GM18519 (cell line): ENCODE measurements at regions not wholly inside any gene's neighbourhood (a gene's known extent, or its start where the extent isn't known, plus 50 kb on each side); places are given as distances from the start of the nearest gene placed in this dataset.

Experiments used
- ATAC-seq: cut with Tn5 transposase; IDR thresholded peaks from one replicate; pipeline ENCODE4 v1.9.1; 2021; ENCODE audit warnings: mild to moderate bottlenecking, moderate library complexity; ENCODE audit not compliant: unreplicated experiment, low FRiP score

DNA sequence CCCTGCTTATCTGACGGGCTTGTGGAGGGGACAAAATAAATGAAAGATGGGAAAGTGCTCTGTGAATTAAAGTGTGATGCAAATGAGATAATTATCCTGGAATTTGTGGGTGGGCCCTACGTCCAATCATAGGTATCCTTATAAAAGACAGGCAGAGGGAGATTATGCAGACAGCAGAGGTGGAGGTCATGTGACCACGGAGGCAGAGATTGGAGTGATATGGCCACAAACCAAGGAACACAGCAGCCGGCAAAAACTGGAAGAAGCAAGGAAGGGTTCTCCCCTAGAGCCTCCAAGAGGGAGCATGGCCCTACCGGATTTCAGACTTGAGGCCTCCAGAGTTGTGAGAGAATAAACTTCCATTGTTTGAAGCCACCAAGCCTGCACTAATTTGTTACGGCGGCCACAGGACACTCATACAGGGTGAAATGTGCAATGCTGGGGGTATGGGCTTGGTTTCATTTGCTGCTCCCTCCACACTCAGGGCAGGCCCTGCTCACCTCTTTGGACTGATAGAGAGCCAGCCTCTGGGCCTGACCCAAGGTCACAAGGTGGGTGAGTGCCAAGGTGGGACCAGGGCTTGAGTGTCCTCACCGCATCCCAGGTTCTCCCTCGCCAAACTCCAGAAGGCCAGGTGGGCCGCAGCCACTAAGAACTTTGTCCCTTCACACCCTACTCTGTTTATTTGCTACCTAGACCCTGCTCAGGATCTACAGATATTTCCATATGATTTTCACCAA lies 149.6 kb upstream of the TNRC6C start:
- no peak for ATAC-seq

DNA sequence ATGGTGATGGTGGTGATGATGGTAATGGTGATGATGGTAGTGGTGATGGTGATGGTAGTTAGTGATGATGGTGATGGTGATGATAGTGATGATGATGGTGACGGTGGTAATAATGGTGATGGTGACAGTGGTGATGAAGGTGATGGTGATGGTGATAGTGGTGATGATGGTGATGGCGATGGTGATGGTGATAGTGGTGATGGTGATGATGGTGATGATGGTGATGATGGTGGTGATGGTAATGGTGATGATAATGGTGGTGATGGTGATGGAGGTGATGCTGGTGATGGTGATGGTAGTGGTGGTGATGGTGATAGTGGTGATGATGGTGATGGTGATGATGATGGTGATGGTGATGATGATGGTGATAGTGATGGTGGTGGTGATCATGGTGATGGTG lies 148.7 kb upstream of the TNRC6C start:
- ATAC-seq: no peak

DNA sequence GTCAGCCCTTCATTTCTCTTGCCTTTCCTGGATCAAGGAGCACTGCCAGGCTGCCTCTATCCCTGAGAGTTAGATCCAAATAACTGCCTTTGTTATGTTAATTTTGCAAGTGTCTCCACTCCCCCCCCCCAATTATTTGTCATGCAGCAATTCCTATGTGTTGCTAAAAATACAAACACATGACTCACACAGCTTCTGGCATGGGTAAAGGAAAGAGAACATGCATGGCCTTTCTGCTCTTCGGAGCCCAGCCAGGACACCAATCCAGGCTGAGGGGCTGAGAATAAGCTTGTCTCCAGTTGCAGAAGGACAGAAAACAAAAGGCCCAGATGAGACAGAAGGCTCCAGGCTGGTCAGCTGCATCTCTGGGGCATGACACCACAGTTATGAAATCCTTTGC lies 148.0 kb upstream of the TNRC6C start:
- no peak for ATAC-seq

DNA sequence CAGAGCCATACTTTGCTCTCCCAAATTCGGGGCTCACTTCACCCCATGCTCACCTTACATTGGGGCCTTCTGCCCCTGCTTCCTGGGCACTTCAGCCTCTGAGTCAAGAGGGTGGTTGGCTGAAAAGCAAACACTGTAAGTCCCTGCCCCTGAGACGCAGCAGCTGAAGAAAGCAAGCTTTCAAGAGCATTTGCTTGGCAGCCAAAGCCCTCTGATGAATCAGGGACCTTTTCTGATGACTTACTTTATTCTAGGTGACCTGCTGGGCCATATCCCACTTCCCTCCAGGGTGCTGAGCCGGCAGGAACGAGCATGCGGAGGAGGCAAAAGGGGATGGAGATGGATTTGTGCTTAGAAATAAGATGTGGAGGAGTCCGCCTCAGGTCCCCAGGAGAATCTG lies 147.0 kb upstream of the TNRC6C start:
- no peak for ATAC-seq

DNA sequence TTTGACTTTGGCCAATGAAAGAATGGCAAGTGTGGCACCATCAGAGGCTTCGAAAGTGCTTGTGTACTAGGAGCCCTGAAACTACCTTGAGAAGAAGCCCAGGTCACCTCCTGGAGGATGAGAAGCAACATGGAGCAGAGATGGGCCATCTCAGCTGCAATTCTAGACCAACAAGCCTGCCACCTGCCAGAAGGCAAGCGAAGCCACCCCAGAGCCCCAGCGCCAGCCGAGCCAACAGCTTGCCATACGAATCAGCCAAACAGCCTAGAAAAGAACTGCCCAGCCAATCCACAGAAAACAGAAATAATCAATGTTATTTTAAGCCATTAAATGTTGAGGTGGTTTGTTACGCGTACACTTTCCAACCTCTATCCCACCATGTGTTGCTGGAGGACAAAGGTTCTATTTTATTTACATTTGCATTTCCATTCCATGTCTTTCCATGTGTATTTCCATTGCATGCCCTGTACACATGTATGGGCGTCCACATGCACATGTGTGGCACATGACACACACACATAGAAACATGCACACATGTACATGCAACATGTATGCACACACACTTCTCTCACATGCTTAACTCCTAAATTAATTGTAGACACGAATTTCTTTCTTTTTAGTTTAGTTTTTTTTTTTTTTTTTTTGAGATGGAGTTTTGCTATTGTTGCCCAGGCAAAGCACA lies 144.3 kb upstream of the TNRC6C start:
- ATAC-seq: no peak

DNA sequence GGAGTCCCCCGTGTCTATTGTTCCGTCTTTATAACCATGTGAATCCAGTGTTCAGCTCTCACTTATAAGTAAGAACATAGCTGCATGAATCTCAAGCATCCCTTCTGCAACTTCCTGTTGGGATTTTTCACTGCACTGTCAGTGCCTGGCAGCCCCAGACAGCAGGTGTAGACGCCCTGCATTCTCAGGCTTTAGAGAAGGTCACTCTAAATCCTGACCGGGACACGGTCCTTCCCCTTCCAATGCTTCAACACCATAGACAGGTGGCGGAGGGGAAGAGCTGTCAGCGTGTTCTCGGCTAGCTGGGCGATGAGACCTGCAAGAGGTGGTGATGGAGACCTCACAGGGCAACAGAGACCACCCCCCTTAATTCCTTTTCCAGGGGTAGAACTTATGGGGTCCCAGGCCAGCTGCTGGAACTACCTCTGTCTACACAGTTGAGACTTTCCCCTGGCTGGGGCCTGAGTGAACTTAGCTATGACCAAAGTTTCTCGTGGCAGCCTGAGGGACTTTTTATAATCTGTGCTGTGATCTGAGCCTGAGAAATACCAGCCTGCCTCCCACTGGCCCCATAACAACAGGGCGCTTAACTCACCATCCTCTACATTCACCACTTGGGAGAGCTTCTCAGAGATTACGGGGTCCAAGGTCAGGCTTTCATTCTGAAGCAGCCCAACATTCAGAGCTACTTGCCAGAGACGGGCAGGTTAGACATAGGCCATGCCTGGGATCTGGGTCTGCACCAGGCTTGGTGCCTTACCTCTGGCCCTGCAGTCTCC lies 143.2 kb upstream of the TNRC6C start:
- no peak for ATAC-seq

DNA sequence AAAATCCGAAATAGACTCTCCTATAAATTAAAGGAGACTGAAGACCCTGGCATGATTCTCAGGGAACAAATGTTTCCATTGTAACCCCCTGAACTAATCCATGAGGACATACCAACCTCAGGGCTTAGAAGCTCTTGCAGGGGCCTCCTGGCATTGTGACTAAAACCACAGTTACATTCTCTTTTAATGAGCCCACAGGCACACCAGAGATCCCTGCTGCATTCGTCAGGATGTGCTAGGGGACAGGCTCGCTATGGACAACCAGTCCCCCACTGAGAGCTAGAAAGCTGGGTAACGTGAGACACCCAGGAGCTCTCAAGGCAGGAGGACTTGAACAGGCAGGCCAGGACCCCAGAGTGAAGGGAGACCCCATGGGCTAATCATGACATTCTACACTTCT lies 140.6 kb upstream of the TNRC6C start:
- no peak for ATAC-seq

DNA sequence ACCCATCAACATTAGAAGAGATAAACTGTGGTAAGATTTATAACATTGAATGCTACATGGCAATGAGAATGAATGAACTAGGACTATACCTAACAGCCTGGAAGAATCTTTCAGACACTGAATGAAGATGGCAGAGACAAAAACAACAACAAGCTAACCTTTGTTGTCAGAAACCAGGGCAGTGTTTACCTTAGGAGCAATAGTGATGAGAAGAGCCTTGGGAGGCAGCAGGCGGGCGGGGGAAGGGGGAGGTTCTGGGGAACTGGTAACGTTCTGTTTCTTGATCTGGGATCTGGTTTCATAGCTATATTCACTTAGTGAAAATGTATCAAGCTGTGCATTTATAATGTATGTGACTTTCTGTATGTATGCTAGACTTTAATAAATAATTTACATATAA lies 139.0 kb upstream of the TNRC6C start:
- ATAC-seq: no peak

DNA sequence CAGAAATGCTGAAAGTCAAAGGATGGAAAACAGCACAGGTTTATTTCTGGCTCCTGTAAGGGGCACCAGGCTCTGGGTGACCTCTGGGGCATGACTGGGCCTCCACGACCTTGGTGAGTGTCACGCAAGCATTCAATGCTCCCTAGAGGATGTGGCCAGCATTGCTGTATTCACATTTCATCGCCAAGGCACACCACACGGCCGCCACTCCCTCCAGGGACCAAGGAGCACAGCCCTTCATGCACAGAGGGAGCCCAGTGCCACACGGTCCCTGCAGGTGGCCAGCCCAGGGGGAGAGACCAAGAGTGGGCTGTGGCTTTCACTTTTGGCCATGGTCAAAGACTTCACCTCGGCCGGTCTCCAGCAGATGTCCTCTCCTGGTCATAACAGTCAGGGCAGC lies 137.4 kb upstream of the TNRC6C start:
- ATAC-seq: no peak

DNA sequence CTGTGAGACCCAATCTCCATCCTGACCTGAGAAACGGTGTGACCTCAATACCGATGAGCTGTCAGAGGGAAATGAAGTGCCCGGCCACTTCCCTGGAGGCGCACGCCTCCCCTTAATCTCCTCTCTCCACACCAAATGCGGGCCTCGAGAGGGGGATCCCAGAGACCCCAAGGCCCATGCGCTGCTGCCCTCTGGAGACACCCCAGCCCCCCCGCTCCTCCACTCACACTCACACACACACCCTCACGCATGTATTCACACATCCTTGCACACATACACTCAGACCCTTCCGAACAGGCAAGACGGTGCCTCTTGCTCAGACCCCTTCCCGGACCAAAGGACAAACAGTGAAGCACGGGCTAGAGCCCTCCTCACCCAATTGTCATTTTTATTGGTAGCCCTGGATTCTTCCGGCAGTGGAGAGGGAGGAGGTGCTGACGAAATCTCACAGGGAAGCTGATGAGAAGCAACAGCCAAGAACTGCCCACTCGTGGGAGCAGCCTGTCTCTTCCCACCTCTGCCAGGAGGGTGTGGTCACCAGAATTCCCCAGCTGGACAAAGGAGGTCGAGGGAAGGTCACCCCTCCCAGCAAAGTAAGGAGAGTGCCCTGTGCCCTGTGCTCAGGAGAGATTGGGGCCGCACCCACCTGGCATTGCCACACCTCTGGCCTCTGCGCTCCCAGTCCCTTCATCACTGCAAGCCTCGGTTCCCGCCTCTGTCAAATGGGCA lies 136.0 kb upstream of the TNRC6C start:
- no peak for ATAC-seq

DNA sequence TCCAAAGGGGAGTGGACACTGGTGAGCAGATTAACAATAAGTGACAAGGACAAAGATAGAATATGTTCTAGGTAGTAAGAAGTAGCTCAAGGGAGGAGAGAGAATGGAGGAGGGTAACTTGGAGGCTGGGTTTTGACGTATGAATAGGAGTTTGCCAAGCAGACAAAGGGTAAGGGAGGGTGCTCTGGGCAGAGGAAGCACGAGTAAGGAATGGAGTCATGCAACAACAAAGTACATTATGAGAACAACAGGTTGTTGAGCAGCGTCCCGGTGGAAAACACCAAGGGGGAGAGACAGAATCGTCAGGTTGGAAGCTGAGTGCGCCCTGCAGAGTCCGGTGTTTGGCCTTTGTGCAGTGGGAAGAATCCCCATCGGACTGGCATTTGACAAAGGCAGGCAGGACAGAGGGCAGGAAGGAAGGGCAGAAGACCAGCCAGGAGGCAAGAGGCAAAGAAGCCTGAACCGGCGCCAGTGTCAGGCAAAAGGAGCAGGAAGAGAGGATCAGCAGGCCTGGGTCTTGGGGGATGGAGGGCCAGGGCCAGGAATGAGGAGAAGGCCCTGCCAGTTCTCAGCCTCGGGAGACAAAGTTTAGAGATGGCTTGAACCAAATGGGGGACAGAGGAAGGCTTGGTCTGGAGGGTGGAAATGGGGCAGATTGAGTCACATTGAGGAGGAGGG lies 134.3 kb upstream of the TNRC6C start:
- ATAC-seq: no peak

DNA sequence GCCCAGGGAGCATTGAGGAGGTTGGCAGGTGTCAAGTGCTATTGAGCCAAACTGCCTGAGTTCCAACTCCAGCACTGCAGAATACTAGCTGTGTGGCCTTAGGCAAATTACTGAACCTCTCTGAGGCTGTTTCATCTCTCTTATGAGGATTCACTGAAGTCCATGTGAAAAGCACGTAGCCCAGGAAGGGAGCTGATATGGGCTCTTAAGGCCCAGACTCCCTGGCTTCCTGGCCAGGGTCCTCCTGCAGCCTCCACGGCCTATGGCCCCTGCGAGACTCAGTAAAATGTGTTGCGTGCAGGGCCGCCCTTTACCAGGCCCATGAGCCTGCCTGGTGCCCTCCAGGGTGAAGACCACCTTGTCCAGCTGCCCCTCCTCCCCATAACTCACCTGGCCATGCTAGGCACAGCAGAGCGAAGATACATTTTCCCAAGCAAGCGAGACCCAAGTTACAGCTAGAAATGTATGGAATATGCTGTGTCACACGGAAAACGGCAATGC lies 133.7 kb upstream of the TNRC6C start:
- ATAC-seq: no peak

DNA sequence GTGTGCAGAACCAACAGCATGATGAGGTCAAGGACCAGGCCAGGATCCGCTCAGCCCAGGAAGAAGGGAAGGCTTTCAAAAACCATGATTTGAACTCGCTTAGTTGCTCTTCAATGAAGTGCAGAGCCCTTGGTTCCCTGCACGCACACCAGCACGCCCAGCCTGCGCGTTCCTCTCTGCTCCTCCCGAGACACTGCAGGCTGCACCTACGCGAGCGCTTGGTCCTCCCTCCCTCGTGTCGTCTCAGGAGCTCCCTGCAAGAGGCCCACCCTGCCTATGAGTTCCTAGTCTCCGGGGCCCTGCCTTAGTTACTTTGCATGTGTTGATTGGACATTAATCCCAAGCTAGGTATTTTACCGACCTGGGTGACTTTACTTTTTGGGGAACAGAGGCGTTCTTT lies 132.9 kb upstream of the TNRC6C start:
- ATAC-seq: no peak

DNA sequence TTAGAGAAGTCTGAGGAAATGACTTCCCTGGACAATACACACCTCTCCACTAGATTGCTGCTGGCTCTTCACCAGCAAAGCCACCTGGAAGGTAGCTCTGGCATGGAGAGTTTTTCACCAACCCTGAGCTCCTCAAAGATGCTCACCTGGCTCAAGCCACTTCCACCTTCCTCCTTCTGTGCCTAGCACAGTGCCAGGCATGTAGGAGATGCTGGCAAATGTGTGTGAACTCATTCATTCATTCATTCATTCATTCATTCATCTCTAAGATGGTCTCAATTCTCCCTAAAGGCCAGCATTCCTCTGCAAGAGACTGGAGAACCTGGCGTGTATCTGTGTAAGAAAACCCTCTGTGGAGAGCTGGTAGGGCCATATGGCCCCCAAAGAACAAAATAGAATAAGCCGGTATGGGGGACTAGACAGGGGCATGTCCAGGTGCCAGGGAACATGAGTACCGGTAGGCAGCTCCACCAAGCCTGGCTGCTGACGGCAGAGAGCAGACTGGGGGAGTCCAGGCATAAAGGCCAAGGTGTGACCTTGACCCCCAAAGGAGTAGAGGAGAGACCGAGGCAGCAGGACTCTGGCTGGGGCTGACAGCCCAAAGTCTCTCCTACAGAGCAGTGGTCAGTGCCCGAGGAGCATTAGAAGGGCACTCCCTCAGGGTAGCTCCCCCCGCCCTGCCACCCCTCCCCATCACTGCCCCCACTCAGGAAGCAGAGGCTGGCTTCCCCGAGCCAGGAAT lies 132.2 kb upstream of the TNRC6C start:
- no peak for ATAC-seq

DNA sequence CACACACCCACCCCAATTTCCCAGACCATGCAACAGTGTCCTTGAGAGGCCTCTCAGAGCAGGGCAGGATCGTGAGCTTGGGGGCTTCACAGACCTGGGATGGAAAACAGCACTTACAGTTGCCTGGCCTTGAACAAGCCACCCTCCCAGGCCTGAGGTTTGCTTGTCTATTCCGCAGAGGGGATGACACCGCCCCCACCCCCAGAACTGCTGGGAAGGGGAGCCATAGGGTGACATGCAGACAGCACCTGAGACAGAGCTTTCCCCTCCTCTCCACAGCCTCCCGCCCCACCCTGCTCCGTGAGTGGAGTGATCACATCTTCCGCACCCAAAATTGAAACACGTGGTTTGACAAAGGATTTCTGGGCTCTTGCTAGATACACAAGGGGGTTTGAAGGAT lies 131.5 kb upstream of the TNRC6C start:
- no peak for ATAC-seq

DNA sequence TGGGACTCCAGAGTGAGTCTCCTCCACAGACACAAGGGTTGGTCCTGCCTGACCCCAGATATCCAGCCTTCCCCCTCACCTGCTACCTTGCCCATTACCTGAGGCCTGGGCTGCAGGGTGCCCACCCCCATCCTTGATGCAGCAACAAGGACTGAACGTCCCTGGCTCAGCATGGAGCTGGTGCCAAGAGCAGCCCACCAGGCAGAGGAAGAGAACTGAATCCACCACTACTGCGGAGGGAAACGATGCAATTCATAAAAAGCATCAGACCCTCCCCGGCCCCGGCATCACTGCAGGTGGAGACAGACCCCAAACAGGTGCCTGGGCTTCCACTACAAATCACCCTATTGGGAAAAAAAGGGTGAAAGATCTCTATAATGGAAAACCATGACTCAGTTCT lies 131.0 kb upstream of the TNRC6C start:
- no peak for ATAC-seq

DNA sequence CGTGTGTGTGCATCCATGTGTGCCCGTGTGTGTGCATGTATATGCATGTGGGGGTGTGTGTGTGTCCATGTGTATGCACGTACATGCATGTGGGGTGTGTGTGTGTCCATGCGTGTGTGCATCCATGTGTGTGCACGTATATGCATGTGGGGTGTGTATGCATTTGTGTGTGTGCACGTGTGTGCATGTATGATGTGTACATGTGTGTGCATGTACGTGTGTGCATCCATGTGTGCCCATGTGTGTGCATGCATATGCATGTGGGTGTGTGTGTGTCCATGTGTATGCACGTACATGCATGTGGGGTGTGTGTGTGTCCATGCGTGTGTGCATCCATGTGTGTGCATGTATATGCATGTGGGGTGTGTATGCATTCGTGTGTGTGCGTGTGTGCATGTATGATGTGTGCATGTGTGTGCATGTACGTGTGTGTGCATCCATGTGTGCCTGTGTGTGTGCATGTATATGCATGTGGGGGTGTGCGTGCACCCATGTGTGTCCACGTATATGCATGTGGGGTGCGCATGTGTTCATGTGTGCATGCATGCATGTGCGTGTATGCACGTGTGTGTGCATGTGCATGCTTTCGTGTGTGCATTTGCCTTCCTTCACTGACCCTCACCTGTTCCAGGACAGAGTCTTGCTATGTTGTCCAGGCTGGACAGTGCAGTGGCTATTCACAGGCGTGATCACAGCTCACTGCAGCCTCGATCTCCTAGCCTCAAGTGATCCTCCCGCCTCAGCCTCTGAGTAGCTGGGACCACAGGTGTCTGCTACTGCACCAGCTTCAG lies 129.6 kb upstream of the TNRC6C start:
- no peak for ATAC-seq

DNA sequence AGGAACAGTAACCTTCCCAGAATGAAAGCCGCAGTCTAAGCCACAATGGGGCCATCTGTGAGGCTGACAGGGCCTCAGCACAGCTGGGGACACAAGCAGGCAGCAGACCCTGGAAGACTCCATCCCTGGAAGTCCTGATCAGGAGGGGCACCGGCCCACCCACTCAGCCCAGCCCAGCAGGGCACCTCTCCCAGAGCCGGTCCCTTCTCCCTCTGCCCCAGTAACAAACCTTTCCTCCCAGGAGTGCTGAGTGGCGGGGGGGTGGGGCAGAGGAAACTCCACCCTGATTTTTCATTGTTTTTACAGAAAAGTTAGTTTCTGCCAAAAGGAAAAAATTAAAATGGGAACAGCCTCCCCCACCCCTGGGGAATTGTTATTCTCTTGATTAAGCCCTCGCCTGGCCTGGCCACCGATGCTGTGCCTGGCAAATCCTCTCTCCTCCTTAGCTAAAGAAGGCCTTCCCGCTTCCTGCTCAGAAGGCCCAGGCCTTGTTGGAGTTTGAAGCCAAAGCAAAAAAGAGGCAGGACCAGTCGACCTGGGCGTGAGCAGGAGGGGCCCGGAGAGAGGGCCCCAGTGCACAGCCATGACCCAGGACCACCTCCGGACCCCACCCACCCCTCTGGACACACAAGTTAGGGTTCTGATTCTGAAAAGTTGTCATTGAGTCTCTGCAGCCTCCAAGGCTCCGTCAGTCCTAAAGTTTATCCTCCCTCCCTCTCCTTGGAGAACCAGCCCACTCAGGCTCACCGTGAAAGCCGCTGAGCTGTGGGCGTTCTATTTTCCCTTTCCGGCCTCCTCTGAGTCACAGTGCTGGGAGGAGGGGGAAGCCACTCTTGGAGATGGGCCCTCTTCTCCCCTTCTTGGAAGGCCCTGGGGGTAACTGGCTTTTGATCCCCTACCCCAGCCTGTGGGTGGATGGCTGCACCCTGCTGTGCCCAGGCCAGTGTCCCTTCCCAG lies 128.4 kb upstream of the TNRC6C start:
- ATAC-seq: no peak
